Spinal cord (tissue), 1 donor: ENCODE measurements at regions not wholly inside any gene's neighbourhood (a gene's known extent, or its start where the extent isn't known, plus 50 kb on each side); places are given as distances from the start of the nearest gene placed in this dataset. TPM values are rescaled to one million over a fixed set of nuclear protein-coding genes. Genes with fewer than 3 reads are reported as not detected.

ENCODE experiments used
- small RNA-seq: library from RNA; depleted of rRNA; stranded (forward); fragments of <200 nt; gene quantifications from one replicate; pipeline ENCODE3, GENCODE V24; 2014; ENCODE audit warnings: low replicate concordance

Small RNA genes in the stretch of these regions (small RNA-seq; reads per million reads assigned to genes)
- gene AC244157.1: not detected
- not detected for gene AC245028.1
- gene AC245028.2: not detected
- not detected for gene AC245028.3
- not detected for gene IGLV3-13
- not detected for gene IGLV3-15
- not detected for gene IGLV3-17
- gene IGLVI-20: not detected
- not detected for gene IGLVVI-22-1
